ENCODE measurements at regions not wholly inside any gene's neighbourhood (a gene's known extent, or its start where the extent isn't known, plus 50 kb on each side); places are given as distances from the start of the nearest gene placed in this dataset.

DNA sequence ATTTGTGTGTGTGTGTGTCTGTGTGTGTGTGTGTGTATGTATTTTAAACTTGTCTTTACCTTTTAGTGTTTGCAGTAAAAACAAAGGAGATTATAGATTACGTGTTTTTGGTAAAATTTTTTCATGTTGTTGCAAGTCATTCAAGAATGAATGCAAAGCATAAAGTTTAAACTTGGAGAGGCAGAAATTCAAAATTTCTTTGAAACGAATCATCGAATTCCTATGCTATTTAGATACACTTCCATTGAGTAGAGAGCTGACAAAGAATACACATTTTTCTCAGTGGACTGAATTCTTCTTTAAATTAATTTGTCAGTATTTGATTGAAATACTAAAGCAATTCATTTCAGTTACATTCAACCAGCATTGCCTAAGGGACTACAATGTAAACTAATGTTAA, 66.0 kb upstream of the HDAC9 start:
- Mint-ChIP-seq H3K27me3 (ENCODE audit: unreplicated experiment) (no peaks in the 10 kb centered on the region), H3K4me3 (ENCODE audit: unreplicated experiment) (no peak overlapping the region), H3K9me3 (ENCODE audit: unreplicated experiment) (peaks cover under 1% of the 10 kb centered on the region), H3K36me3 (ENCODE audit: unreplicated experiment) (no peaks in the 10 kb centered on the region), H3K27ac (ENCODE audit: unreplicated experiment) (no peak overlapping the region), H3K4me1 (ENCODE audit: low read depth, unreplicated experiment) (no peaks in the 10 kb centered on the region)
- TF ChIP-seq CTCF (IDR thresholded peaks at IDR 0.05; ENCODE audit: partially characterized antibody, unreplicated experiment) = no peak
- no peak for DNase-seq

DNA sequence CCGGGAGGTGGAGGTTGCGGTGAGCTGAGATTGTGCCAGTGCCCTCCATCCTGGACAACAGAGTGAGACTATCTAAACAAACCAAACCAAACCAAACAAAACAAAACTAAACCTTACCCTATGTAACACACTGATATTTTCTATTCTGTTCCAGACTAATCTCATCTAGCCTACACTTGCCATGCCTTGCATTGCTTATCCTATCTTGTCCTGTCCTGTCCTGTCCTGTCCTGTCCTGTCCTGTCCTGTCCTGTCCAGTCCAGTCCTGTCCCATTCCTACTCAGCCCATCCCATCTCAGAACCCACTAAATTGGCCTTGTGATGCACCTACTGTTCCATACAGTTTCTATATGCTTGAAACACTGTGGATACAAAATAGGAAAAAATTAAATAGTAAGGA, 64.7 kb upstream of the HDAC9 start:
- H3K27ac Mint-ChIP-seq (ENCODE audit: unreplicated experiment) = peak overlapping the region; percentile 75
- H3K4me3 Mint-ChIP-seq (ENCODE audit: unreplicated experiment) = no peak overlapping the region
- H3K36me3 Mint-ChIP-seq (ENCODE audit: unreplicated experiment) = no peaks in the 10 kb centered on the region

GRCh38 chr7:18434171-18434570, 61.4 kb upstream of the HDAC9 start:
- H3K27ac Mint-ChIP-seq (ENCODE audit: unreplicated experiment) = no peak overlapping the region
- no peaks in the 10 kb centered on the region for H3K9me3 Mint-ChIP-seq (ENCODE audit: unreplicated experiment)
- TF ChIP-seq CTCF (IDR thresholded peaks at IDR 0.05; ENCODE audit: partially characterized antibody, unreplicated experiment) = no peak
- H3K4me3 Mint-ChIP-seq (ENCODE audit: unreplicated experiment) = no peak overlapping the region
- H3K27me3 Mint-ChIP-seq (ENCODE audit: unreplicated experiment) = no peaks in the 10 kb centered on the region
- H3K36me3 Mint-ChIP-seq (ENCODE audit: unreplicated experiment) = no peaks in the 10 kb centered on the region
- H3K4me1 Mint-ChIP-seq (ENCODE audit: low read depth, unreplicated experiment) = no peaks in the 10 kb centered on the region
- no peak for DNase-seq

More for the DNA sequence above, 64.7 kb upstream of the HDAC9 start:
- DNase-seq = no peak
- H3K9me3 Mint-ChIP-seq (ENCODE audit: unreplicated experiment) = no peaks in the 10 kb centered on the region
- no peaks in the 10 kb centered on the region for H3K27me3 Mint-ChIP-seq (ENCODE audit: unreplicated experiment)
- TF ChIP-seq CTCF (IDR thresholded peaks at IDR 0.05; ENCODE audit: partially characterized antibody, unreplicated experiment) = no peak
- no peaks in the 10 kb centered on the region for H3K4me1 Mint-ChIP-seq (ENCODE audit: low read depth, unreplicated experiment)

DNA sequence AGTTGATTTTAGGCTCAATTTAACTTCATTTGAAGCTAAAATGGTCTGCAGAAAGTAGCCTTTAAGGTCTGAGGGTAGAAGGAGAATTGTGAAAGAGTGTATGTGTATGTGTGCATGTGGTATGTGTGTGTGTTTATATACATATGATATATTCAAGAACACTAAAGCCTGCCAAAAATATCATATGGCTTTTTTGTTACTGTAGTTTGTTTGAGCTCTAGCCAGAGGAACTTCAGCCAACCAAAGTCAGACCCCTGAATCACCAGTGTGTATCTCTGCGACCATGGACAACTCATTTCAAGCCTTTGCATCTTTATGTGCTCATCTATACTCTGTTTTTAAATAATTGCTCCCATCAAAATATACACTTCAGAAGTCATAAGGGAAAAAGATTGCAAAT, 58.4 kb upstream of the HDAC9 start:
- Mint-ChIP-seq H3K9me3 (ENCODE audit: unreplicated experiment) (no peaks in the 10 kb centered on the region), H3K4me1 (ENCODE audit: low read depth, unreplicated experiment) (no peaks in the 10 kb centered on the region)

DNA sequence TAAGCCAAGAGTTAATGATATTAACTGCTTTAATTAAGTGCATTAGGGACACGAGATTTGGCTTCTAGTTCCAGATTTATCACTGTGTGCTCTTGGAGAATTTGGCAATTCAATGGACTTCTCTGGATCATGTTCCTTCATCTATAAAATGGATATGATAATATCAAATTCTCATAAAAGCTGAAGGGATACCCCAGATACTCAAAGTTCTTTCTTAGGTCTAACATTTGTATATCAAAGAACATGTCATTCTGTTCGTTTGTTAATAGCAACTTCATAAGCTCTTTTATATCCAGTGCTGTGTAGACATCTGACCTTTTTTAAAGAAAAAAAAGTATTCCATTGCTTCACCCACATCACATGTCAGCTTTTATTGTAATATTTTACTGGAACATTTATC, 54.6 kb upstream of the HDAC9 start:
- Mint-ChIP-seq H3K4me3 (ENCODE audit: unreplicated experiment) (no peak overlapping the region), H3K36me3 (ENCODE audit: unreplicated experiment) (no peaks in the 10 kb centered on the region), H3K27ac (ENCODE audit: unreplicated experiment) (no peak overlapping the region), H3K9me3 (ENCODE audit: unreplicated experiment) (no peaks in the 10 kb centered on the region), H3K4me1 (ENCODE audit: low read depth, unreplicated experiment) (peaks cover 4% of the 10 kb centered on the region), H3K27me3 (ENCODE audit: unreplicated experiment) (no peaks in the 10 kb centered on the region)
- no peak for DNase-seq
- no peak for TF ChIP-seq CTCF (IDR thresholded peaks at IDR 0.05; ENCODE audit: partially characterized antibody, unreplicated experiment)

More for the DNA sequence above, 58.4 kb upstream of the HDAC9 start:
- DNase-seq = no peak
- TF ChIP-seq CTCF (IDR thresholded peaks at IDR 0.05; ENCODE audit: partially characterized antibody, unreplicated experiment) = no peak
- H3K27me3 Mint-ChIP-seq (ENCODE audit: unreplicated experiment) = no peaks in the 10 kb centered on the region
- no peaks in the 10 kb centered on the region for H3K36me3 Mint-ChIP-seq (ENCODE audit: unreplicated experiment)
- H3K27ac Mint-ChIP-seq (ENCODE audit: unreplicated experiment) = no peak overlapping the region
- no peak overlapping the region for H3K4me3 Mint-ChIP-seq (ENCODE audit: unreplicated experiment)

Data from glutamatergic neuron (in vitro differentiated cells).